ENCODE measurements at regions not wholly inside any gene's neighbourhood (a gene's known extent, or its start where the extent isn't known, plus 50 kb on each side); places are given as distances from the start of the nearest gene placed in this dataset.

GRCh38 chr9:78807286-78807685, 510.4 kb downstream of the PSAT1 start:
- no peak for TF ChIP-seq CTCF (IDR thresholded peaks at IDR 0.05; ENCODE audit: insufficient read depth, low read depth, low read length)
- DNase-seq (ENCODE audit: low read depth): no peak
- no peak overlapping the region for H3K4me3 ChIP-seq (ENCODE audit: low read depth, low read length)

DNA sequence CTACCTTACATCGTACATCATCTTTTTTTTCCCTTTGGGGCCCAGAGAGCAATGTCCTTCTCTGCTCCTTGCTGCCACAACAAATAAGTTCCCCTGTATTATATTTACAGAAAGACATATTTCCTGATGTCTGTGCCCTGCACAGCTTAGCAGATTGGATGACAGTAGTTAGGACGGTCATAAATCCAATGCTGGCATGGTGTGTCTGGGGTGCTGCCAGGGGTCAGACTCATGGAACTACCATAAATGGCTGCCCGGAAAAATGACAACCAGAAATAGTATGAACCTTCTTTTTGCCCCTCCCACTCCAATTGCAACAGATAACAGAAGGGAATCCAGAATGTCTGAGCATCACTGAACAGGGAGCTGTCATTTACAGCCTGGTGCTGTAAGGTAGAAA, 511.1 kb downstream of the PSAT1 start:
- no peak overlapping the region for H3K4me3 ChIP-seq (ENCODE audit: low read depth, low read length)
- DNase-seq (ENCODE audit: low read depth): no peak

GRCh38 chr9:78811622-78812276, 514.8 kb downstream of the PSAT1 start:
- no peak overlapping the region for H3K4me3 ChIP-seq (ENCODE audit: low read depth, low read length)
- no peak for TF ChIP-seq CTCF (IDR thresholded peaks at IDR 0.05; ENCODE audit: insufficient read depth, low read depth, low read length)
- DNase-seq (ENCODE audit: low read depth): no peak

More for the DNA sequence above, 511.1 kb downstream of the PSAT1 start:
- no peak for TF ChIP-seq CTCF (IDR thresholded peaks at IDR 0.05; ENCODE audit: insufficient read depth, low read depth, low read length)

DNA sequence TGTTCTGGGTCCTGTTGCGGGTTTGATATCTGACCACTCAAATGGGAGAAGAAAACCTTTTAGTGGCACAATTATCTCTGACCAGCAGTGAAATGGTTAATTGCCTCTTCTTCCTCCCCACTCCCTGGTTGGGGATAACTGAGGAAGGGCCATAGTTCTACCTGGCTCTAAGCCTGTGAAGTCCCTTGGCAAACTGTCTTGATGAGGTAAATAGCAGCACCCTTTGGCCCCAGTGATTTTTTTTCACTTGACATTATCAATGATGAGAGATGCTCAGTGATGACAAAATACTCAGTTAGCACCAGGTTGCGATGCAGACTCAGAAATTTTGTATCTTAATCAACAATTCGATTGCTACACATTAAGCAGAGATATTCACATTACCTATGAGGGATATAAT, 515.7 kb downstream of the PSAT1 start:
- no peak for TF ChIP-seq CTCF (IDR thresholded peaks at IDR 0.05; ENCODE audit: insufficient read depth, low read depth, low read length)
- no peak overlapping the region for H3K4me3 ChIP-seq (ENCODE audit: low read depth, low read length)
- DNase-seq (ENCODE audit: low read depth): no peak

GRCh38 chr9:78813602-78814180, 516.8 kb downstream of the PSAT1 start:
- no peak for TF ChIP-seq CTCF (IDR thresholded peaks at IDR 0.05; ENCODE audit: insufficient read depth, low read depth, low read length)
- no peak overlapping the region for H3K4me3 ChIP-seq (ENCODE audit: low read depth, low read length)
- DNase-seq (ENCODE audit: low read depth): no peak

- DNase-seq (ENCODE audit: low read depth): peak; percentile 45
- peak overlapping the region; percentile 28 for H3K4me3 ChIP-seq (ENCODE audit: low read depth, low read length)
- peak; percentile 82 for TF ChIP-seq CTCF (IDR thresholded peaks at IDR 0.05; ENCODE audit: insufficient read depth, low read depth, low read length)
Observed at GRCh38 chr9:78821126-78821822, 524.3 kb downstream of the PSAT1 start.

Data from fibroblast of villous mesenchyme (primary cell).